IPS-NIHi7 (cell line): ENCODE measurements at regions not wholly inside any gene's neighbourhood (a gene's known extent, or its start where the extent isn't known, plus 50 kb on each side); places are given as distances from the start of the nearest gene placed in this dataset.
"Not testable (repeated sequence)": the region's sequence is repeated elsewhere in the genome, so short reads cannot be mapped to it uniquely, and the experiment has no call there.

ENCODE experiments used
- DNase-seq: peaks from one replicate; pipeline ENCODE4 v3.0.0; 2012; ENCODE audit warnings: mixed read lengths; ENCODE audit errors: extremely low spot score

DNA sequence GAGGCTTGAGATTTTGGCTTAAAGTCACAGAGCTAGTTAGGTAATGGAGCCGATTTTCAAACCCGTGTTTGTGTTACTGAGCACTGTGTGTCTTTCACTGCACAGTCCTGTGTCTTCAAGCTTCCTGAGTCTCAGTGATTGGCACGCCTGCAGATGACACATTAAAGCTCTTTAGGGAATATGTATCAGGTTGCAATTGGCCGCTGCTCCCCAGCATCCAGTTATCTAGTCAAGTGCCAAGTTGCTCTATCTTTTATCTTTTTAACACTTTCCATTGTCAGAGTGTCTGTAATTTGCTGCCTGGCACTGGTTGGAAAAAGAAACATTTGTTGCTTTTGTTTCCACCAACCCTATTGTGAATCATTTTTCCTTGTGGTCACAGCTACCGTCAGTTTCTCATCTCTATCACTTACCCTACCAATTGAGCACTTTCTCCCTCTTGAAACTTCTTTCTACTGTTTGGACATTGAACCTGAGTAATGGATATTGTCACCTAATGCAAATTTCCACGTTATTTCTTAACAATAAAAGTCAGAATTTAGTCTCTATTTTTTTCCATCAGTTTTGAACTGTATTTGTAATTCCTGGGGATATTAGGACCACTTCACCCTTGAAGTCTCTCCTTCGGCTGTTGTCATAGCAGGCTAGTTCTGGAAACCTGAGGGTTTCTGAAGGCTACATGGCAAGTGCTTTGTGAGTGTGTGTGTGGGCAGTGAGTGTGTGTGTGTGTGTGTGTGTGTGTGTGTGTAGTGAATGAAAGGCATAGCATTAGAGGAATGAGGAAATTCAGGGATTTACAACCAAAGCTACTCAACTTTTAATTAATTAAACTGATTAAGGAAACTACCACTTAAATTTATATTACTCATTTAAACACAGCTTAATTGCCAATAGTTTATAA, 274.3 kb downstream of the ISL1 start:
- no peak for DNase-seq

DNA sequence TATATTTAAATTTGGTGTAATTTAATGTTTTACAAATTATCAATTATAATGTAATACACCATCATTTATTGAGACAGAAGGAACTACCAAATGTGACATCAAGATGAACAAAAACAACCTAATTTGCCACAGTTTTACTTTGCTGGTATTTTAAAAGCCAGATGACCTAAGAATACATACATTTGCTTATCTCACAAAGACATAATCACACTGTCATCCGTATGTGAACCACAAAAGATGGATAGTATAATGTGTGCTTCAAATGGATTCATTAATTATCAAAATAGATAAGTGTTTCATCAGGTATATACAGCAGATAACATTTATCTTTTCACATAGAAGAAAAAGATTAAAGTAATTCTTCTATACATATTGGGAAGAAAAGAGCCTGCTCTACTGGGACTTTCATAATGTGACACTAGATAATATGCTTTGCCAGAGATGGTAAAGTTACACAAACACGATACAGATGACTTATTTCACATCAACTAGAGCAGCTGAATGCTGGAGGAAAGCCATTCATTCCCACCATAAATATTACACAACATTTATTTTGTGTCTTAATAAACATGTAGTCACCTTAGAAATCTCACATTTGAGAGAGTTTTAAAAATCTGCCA, 278.5 kb downstream of the ISL1 start:
- DNase-seq: no peak

DNA sequence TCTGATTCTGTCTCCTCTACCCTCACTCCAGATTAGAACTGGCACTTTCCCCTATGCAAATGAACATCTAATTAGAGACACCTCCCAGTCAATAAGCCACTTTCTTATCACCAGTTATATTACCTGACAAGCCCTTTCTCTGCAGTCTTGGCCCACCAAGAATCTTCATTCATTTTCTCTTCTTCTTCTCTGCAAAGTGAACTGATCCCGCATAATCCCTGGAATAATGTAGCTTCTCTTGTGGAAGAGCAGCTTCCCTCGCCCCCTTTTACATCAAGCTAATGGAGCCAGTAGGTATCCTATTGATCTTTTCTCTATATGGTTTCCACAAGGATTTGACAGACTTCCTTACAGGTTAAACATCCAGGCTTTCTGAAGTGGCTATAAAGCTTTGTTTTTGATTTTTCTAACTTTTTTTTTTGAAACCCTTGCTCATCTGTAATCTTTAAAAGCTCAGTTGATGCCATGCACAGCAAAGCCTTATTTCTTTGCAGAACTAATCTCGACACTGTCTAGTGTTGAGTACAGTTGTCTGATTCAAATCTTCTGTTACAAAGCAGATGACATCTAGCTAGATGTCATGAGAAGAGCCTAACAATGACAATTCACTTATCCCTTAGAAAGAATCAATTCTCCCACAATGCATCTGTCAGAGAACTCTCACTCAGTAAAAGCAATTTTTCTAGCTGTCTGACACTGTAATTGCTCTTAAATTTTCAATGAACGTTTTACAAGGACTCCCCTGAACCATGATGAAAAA, 281.4 kb downstream of the ISL1 start:
- DNase-seq: no peak

DNA sequence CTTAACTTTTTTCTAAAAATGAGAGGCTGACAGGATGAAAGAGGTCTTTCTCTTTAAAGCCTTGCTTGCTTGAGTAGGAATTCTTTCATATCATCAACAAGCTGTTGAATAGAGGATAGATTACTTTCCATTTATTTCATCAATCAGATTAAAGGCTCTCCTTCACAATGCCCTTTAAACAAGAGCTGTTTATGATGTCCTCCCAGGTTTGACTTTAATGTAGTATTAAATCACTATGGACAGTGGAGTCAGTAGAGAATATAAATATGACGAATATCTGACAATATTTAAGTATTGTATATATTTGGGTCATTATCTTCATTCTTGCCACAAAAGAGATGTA, 282.0 kb downstream of the ISL1 start:
- DNase-seq: no peak

DNA sequence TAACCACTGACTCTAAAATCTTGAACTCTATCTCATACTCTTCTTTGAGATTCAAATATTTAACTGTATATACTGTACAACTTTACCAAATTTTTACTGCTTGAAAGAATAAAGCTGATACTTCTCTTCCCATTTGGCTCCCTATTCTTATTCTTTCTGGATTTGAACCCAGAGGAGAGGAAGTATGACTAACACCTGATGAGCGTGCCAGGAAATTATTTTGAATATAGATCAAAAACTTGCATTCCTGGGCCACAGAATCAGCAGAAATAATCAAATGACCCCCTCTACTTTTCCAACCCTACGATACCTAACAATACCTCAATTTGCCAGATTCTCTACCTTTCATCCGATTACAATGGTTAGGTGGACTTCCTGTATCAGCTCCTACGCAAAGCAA, 285.8 kb downstream of the ISL1 start:
- DNase-seq: no peak

DNA sequence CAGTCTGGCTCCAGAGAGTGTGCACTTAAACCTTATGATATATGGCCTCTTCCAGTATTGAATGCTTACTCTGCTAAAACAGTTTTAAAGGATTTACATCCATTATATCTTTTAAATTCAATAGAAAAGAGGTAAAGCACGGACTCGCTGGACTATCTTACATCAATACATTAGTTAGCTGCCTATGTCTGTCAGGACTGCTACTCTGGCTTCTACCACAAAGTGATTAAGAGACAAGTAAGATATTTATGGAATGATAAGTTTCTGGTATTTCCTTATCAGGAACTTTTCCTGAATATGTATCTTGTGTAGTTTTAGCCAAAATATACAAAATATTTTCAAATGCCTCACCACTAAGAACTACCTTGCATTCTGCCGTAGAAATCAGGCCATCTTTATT, 295.1 kb downstream of the ISL1 start:
- no peak for DNase-seq

DNA sequence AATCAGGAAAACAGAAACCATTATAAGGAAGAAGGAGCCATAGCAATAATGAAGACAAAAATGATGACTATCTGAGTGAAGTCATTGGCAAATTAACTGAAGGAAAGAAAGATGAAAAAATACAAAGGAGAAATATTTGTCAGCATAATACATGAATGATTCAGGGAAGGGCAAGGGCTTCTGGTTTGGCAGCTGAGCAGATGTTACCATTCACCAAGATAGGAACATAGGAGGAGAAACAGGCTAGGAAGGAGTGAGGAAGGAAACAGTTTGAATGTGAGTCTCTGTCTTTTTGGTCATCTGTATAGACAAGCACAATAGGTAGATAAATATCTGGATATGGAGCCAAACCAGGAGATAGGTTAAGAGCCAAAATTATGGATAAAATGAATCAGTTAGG, 296.0 kb downstream of the ISL1 start:
- no peak for DNase-seq

DNA sequence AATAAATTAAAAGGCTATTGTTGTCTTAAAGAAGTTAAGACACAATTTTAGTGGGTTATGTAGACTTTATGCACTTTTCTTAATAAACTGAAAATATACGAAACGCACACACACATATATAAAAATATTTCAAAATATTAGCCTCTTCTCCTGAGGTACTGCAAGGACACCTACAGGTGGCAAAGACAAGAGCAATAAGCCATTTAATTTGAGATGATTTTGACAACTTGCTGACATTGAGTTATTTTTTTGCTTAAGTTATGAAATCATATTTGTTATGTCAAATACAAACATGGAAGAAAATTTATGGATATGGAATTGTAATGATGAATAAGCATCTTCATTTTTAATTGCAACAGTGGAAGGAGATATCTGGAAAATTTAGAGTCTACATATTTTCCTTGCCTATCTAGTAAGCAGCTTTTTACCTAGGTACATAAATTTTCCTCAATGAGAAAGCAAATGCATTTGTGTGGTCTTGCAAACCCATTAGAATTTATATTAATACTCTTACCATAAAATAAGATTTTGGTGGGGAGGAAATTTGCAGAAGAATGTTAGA, 301.6 kb downstream of the ISL1 start:
- DNase-seq: no peak

DNA sequence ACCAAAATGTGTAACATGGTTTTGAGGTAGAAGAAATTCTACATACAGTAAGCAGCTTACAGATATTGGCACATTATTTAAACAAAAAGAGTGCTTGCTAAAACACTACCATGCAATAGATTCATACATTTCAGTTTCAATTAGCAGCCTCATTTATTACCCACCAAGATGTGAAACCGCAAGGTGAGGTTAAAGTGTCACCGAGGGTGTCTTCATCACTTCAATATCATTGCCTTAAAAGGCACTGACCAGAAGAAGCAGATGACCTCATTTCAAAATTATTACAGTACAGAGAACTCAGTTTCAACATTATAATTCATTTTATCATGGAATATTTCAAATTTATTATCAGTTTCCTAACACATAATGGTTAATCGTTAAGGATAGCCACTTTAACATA, 302.2 kb downstream of the ISL1 start:
- no peak for DNase-seq

DNA sequence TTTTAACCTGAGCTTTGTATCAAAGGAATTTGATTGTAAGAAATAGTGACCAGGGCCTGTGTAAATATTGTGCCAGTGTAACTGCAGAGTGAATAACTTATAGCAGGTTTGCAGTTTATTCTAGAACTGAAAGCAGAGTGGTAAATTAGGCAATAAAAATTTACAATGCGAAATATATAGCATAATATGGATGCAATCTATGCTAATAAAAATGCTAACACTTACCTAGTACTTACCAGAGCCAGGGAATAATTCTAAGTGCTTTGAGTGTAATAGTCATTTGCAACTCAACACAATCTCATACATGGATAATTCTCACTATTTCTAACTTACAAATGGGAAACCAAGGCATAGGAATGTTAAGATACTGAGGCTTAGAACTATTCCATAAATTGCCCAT, 303.4 kb downstream of the ISL1 start:
- DNase-seq: no peak

DNA sequence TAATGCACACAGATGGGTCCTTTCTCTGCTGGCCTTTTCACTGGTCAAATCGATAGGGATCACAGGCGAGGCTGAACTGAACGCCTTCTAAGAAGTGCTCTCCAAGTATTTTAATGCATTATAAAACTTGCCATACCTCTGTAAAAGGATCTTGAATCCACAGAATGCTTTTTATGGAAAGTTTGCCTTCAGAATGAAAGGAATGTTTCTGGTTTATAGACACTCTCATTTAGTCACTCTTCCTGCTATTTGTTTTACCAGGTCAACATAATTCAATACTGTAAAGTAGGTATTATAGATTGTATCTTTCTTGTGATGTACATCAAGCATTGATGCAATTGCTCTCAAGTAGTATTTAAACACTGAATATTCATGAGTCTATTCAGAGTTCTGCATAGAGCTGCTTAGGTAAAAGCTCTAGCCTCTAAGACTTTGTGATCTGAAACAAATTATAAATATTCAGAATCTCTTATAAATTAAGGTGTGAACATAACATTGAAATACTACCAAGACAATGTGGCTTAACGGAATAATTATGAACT, 308.4 kb downstream of the ISL1 start:
- no peak for DNase-seq

DNA sequence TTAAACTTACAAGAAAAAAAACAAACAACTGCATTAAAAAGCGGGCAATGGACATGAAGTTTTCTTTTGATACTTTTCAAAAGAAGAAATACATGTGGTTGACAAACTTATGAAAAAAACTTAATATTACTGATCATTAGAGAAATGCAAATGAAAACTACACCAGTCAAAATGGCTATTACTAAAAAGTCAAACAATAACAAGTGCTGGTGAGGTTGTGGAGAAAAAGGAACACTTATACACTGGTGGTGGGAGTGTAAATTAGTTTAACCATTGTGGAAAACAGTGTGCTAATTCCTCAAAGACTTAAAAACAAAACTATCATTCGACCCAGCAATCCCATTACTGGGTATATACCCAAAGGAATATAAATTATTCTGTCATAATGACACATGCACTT, 311.6 kb downstream of the ISL1 start:
- DNase-seq: no peak

DNA sequence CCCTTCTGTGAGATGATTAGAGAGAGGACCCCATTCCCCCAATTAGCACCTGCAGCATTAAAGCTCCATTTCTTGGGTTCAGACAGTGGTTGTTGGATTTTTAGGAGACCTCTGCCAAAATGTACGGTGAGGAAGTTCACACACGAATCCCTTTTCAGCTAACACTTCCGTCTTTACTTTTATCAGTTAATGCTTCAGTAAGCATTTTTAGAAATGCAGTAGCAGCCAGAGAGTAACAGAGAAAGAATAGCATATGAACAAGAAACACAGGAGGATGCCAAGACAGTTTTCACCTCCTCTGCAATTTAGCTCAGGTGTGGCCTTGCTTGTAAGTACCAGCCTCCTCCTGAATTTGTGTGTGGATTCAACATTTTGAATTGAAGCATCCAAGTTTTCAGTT, 312.9 kb downstream of the ISL1 start:
- no peak for DNase-seq

DNA sequence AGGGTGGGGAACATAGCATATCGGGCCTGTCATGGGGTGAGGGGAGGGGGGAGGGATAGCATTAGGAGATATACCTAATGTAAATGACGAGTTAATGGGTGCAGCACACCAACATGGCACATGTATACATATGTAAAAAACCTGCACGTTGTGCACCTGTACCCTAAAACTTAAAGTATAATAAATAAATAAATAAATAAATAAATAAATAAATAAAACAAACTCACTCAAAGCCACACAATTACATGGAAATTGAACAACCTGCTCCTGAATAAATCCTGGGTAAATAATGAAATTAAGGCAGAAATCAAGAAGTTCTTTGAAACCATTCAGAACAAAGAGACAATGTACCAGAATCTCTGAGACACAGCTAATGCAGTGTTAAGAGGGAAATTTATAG, 318.8 kb downstream of the ISL1 start:
- not testable (repeated sequence) for DNase-seq

DNA sequence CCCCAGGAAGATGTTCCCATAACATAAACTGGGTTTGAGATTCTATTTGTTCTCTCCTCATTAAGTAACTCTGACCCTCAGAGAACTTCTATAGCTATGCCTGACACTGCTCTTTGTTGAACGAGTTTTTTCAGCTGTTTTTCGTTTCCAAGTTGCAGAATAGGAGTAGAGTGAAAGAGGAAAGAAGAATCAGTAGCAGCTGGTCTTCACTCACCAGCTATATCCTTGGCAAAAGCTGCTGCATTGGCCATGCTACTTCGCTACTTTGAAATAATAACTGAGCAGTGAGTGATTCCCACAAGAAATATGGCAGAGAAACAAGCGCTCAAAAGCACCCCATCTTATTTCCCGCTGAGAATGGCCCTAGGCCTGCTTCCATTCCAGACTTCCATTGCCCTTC, 329.0 kb downstream of the ISL1 start:
- no peak for DNase-seq

DNA sequence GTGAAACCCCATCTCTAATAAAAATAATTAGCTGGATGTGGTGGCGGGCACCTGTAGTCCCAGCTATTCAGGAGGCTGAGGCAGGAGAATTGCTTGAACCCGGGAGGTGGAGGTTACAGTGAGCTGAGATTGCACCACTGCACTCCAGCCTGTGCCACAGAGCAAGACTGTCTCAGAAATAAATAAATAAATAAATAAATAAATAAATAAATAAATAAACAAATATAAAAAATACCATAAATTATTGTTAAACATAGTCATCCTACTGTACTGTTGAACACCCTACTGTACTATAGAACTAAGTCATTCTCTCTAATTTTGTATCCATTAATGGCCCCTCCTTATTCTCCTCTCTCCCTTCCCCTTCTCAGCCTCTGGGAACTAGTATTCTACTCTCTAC, 332.2 kb downstream of the ISL1 start:
- DNase-seq: not testable (repeated sequence)

DNA sequence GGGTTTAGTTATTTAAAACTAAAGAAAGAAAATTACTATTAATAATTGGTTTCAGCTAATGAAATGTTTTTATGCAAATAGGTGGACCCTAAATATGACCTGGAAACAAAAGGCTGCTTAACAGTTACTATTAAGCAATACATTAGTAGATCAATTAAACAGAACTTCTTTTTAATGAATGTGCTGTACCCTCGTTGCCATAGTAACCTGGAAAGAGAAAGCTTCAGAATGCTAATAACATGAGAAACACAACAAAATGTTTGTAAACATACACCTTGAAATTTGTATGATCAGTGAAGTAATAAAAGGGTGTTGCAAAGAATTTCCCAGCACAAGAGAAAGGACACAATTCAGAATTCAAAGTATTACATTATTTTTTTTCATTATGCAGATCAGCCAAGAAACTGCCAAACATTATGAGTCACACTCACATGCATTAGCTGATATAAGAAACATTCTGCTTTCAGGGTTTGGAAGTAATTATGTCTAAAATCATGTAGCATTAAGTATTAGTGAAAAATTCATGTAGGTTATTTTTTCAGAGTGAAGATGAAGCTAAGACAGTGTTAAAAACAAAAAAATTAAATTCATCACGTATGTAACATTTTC, 348.3 kb downstream of the ISL1 start:
- no peak for DNase-seq

DNA sequence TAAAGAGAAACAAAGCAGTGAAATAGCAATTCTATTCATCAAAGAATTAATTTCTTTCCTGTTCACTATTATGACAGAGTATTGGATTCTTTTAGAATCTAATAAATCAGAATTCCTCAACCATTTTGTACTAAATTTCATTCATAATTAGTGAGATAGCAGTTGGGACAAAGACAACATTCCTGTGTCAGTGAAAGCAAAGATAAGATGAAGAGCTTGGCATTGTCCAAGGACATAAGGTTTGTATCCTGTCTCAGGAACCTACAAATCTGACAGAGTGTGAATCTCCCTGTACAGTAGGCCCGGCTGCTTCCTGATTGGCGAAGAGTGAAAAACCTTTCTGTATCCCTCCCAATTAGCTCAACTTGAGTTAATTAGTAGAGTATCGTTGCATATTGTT, 349.1 kb downstream of the ISL1 start:
- DNase-seq: no peak

DNA sequence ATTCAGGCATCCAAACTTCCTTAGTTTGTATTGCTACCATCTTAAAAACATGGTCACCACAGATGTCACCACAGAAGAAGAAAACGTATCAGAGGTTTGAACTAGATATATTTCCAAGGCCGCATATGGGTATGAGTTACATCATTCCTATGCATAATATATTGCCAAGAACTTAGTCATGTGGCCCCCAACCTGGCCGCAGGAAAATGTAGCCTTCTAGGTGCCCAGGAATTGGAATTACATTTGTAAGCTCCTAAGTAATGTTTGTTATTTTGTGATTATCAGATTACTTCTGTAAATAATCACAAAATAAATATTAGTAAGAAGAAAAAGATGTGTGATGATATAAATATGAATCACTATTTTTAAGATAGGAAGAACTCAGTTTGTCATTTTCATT, 351.4 kb downstream of the ISL1 start:
- DNase-seq: no peak

DNA sequence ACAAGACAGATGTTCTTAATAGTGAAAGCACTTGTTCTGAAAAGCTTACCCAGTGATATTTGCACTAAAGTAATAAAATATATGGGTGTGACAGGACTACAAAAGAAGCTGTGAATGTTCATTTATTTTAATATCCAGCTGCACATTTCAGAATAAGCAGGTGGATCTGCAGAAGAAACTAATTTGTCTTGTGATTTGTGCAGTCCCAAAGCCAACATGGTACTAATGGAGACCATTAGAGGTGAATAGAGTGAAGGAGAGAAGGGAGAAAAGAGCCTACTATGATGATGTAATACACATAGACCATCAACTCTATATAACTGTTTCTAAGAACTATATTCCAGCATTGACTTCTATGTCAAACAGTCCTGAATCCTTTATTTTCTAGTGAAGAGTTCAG, 362.8 kb downstream of the ISL1 start:
- DNase-seq: no peak

DNA sequence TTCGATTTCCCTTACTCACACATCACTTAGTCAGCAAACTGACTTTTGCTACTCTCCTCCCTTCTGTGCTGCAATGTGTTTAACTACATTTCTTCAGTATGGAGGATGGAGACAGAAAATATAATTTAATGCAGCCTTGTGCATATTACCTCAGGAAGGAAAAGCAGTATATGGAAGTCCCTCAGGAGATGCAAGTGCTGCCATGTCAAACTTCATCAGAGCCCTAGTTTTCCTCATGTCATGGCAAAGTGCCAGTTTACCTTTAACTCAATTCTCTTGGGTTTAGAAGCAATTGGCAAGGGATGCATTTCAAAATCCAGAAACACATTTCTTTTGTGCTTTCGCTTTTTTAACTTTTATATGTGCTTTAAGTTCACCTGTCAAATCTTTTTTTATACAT, 365.4 kb downstream of the ISL1 start:
- DNase-seq: no peak
